Panc1 (cell line): ENCODE measurements at regions not wholly inside any gene's neighbourhood (a gene's known extent, or its start where the extent isn't known, plus 50 kb on each side); places are given as distances from the start of the nearest gene placed in this dataset.

Experiments used
- ATAC-seq: fragments of 200-7000 bp; cut with Tn5 transposase; 2 replicates; pipeline ENCODE4 v1.9.1; 2020; ENCODE audit warnings: mild to moderate bottlenecking, moderate library complexity
- BruUV-seq: library from RNA; stranded (reverse); fragments of 400-500 nt; replicated peaks from 2 replicates; lab custom pipeline; 2021; lab: Mats Ljungman, UMichigan
- CTCF ChIA-PET: fragments of 300-600 bp; sonication (Branson Sonifier 250); formaldehyde crosslinking; loops from one replicate; lab custom pipeline; 2022; ENCODE audit warnings: antibody characterized with exemption; lab: Charles Lee
- POLR2A ChIA-PET: fragments of 300-600 bp; sonication (Branson Sonifier 250); formaldehyde crosslinking; loops from one replicate; lab custom pipeline; 2022; ENCODE audit warnings: antibody characterized with exemption; lab: Charles Lee
- DNase-seq: peaks from one replicate; pipeline ENCODE4 v3.0.0-alpha.2; 2010; ENCODE audit warnings: low read depth, low spot score
- H3K27ac ChIP-seq: 2 replicates; pipeline ENCODE4 v1.5.1; 2011; ENCODE audit warnings: mild to moderate bottlenecking, low read length, inconsistent platforms
- H3K27me3 ChIP-seq: fragments of 200-500 bp; sonication (Bioruptor generic); 2 replicates; pipeline ENCODE4 v1.6.0; 2014; ENCODE audit warnings: low read length, inconsistent platforms; ENCODE audit not compliant: control insufficient read depth, insufficient read depth
- H3K36me3 ChIP-seq: fragments of 200-500 bp; sonication (Bioruptor generic); 2 replicates; pipeline ENCODE4 v1.5.1; 2014; ENCODE audit warnings: inconsistent platforms, mild to moderate bottlenecking, low read length, moderate library complexity; ENCODE audit not compliant: control insufficient read depth, insufficient read depth
- H3K4me1 ChIP-seq: 2 replicates; pipeline ENCODE4 v1.5.1; 2011; ENCODE audit warnings: inconsistent platforms, mild to moderate bottlenecking, low read length, moderate library complexity; ENCODE audit not compliant: control insufficient read depth, insufficient read depth
- H3K4me3 ChIP-seq, 2 experiments: 2 replicates each; pipeline ENCODE4 v1.5.1; 2011 to 2012; ENCODE audit warnings: low read depth in 2 of 2, low read length in 2 of 2, mild to moderate bottlenecking in 2 of 2, inconsistent platforms in 1 of 2, moderate library complexity in 1 of 2
- H3K9me3 ChIP-seq: fragments of 200-500 bp; sonication (Bioruptor generic); 2 replicates; pipeline ENCODE4 v1.5.1; 2014; ENCODE audit warnings: low read depth, mild to moderate bottlenecking, inconsistent platforms, low read length, moderate library complexity; ENCODE audit not compliant: control insufficient read depth, insufficient read depth
- POLR2AphosphoS5 ChIP-seq: IDR thresholded peaks from 2 replicates; pipeline ENCODE4 v1.6.1; 2012; ENCODE audit warnings: mild to moderate bottlenecking, low read depth, low read length, moderate library complexity
- SIN3A ChIP-seq: IDR thresholded peaks from 2 replicates; pipeline ENCODE4 v1.6.1; 2012; ENCODE audit warnings: low read depth, mild to moderate bottlenecking, low read length, moderate library complexity, borderline replicate concordance; ENCODE audit not compliant: insufficient read depth
- TCF7L2 ChIP-seq: IDR thresholded peaks from 2 replicates; pipeline ENCODE4 v1.6.1; 2011; ENCODE audit warnings: mild to moderate bottlenecking, low read depth, low read length, inconsistent platforms
- in situ Hi-C: cut with HindIII; loops from 2 replicates; pipeline ENCODE4 v1.10.0; 2016; ENCODE audit warnings: low sequenced_read_pairs, low pct_unique_long_range_greater_than_20kb
- intact Hi-C: fragments of 100-400 bp; cut with micrococcal nuclease; formaldehyde crosslinking; loops from one replicate; pipeline ENCODE4 v1.10.0; 2022; ENCODE audit not compliant: unreplicated experiment
- TF ChIP-seq, protein P1 (sequence below): fragments of 450-650 bp; IDR thresholded peaks from 2 replicates; pipeline ENCODE4 v1.5.1; 2017; ENCODE audit warnings: mild to moderate bottlenecking
- TF ChIP-seq, protein P2 (sequence below), 2 experiments: IDR thresholded peaks; 2 replicates each; pipeline ENCODE4 v1.6.1; 2011 to 2012; ENCODE audit warnings: low read depth in 2 of 2, control low read depth in 1 of 2, low read length in 1 of 2, mild to moderate bottlenecking in 1 of 2, moderate library complexity in 1 of 2; ENCODE audit not compliant: insufficient read depth in 1 of 2

DNA sequence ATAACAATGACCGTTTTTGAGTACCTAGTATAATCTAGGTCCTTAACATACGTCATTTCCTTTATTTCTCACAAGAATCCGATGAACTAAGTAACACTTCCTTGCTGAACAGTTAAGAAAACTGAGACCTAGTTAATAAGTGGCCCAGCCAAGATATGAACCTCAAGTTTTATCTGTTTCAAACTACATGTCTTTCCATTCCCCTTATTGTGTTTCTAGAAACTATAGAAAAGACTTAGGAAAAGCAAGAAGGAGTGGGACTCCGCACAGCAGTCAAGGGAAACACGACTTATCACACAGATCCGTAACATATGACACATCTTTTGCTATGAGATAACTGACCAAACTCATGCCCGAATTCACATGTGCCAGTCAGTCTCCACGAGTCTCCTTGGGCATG is 221.2 kb upstream of the ADAMTS9 start:
- in situ Hi-C loops: no loop called here
- no peak for TF ChIP-seq SIN3A
- TF ChIP-seq, protein P1, sequence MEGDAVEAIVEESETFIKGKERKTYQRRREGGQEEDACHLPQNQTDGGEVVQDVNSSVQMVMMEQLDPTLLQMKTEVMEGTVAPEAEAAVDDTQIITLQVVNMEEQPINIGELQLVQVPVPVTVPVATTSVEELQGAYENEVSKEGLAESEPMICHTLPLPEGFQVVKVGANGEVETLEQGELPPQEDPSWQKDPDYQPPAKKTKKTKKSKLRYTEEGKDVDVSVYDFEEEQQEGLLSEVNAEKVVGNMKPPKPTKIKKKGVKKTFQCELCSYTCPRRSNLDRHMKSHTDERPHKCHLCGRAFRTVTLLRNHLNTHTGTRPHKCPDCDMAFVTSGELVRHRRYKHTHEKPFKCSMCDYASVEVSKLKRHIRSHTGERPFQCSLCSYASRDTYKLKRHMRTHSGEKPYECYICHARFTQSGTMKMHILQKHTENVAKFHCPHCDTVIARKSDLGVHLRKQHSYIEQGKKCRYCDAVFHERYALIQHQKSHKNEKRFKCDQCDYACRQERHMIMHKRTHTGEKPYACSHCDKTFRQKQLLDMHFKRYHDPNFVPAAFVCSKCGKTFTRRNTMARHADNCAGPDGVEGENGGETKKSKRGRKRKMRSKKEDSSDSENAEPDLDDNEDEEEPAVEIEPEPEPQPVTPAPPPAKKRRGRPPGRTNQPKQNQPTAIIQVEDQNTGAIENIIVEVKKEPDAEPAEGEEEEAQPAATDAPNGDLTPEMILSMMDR: no peak
- no peak for TF ChIP-seq TCF7L2
- no peak for TF ChIP-seq POLR2AphosphoS5
- TF ChIP-seq, protein P2, sequence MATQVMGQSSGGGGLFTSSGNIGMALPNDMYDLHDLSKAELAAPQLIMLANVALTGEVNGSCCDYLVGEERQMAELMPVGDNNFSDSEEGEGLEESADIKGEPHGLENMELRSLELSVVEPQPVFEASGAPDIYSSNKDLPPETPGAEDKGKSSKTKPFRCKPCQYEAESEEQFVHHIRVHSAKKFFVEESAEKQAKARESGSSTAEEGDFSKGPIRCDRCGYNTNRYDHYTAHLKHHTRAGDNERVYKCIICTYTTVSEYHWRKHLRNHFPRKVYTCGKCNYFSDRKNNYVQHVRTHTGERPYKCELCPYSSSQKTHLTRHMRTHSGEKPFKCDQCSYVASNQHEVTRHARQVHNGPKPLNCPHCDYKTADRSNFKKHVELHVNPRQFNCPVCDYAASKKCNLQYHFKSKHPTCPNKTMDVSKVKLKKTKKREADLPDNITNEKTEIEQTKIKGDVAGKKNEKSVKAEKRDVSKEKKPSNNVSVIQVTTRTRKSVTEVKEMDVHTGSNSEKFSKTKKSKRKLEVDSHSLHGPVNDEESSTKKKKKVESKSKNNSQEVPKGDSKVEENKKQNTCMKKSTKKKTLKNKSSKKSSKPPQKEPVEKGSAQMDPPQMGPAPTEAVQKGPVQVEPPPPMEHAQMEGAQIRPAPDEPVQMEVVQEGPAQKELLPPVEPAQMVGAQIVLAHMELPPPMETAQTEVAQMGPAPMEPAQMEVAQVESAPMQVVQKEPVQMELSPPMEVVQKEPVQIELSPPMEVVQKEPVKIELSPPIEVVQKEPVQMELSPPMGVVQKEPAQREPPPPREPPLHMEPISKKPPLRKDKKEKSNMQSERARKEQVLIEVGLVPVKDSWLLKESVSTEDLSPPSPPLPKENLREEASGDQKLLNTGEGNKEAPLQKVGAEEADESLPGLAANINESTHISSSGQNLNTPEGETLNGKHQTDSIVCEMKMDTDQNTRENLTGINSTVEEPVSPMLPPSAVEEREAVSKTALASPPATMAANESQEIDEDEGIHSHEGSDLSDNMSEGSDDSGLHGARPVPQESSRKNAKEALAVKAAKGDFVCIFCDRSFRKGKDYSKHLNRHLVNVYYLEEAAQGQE (IDR thresholded peaks at IDR 0.05; ENCODE audit: insufficient read depth in 1 of 2, low read depth in 2 of 2, low read length in 1 of 2): no peak
- Histone ChIP-seq H3K4me3 (no peak overlapping the region), H3K27me3 (no peaks in the 10 kb centered on the region), H3K9me3 (no peaks in the 10 kb centered on the region), H3K27ac (no peak overlapping the region), H3K4me1 (no peaks in the 10 kb centered on the region), H3K36me3 (no peaks in the 10 kb centered on the region)
- DNase-seq: no peak
- ChIA-PET POLR2A (no interaction called here), CTCF (no interaction called here)
- intact Hi-C loops: no loop called here
- no peak for ATAC-seq
- no TSS peak for BruUV-seq

DNA sequence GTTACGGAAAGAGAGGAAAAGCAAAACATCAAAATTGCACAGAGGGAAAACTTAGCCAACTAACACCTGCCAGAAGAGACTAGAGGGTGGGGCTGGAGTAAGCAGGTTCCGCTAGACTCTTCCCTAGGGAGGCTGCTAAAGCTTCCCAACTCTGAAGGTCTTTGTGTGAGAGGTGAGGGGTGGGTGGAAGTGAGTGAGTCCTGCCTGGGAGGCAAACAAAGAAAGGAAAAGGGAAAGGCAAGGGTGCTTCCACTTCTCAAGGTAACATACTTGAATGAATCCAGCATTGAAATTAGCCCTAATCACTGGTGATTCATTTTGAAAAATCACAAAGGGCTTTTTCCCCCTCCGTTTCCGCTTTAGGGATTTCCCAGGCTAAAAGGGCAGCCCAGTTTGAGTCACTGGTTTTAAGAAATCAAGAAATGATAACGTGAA is 220.5 kb upstream of the ADAMTS9 start:
- POLR2A ChIA-PET: no interaction called here
- CTCF ChIA-PET: no interaction called here
- TF ChIP-seq, protein P1: no peak
- TF ChIP-seq SIN3A (no peak), TCF7L2 (no peak), POLR2AphosphoS5 (no peak)
- TF ChIP-seq, protein P2 (IDR thresholded peaks at IDR 0.05; ENCODE audit: insufficient read depth in 1 of 2, low read depth in 2 of 2, low read length in 1 of 2): no peak
- in situ Hi-C loops (no loop called here), intact Hi-C loops (no loop called here)
- Histone ChIP-seq H3K9me3 (no peaks in the 10 kb centered on the region), H3K4me3 (no peak overlapping the region), H3K4me1 (no peaks in the 10 kb centered on the region), H3K27me3 (no peaks in the 10 kb centered on the region), H3K27ac (no peak overlapping the region), H3K36me3 (no peaks in the 10 kb centered on the region)
- BruUV-seq: no TSS peak
- DNase-seq (no peak), ATAC-seq (no peak)
